HL-60/S4 (cell line): ENCODE measurements at regions not wholly inside any gene's neighbourhood (a gene's known extent, or its start where the extent isn't known, plus 50 kb on each side); places are given as distances from the start of the nearest gene placed in this dataset.

Source experiments
- in situ Hi-C: fragments of 300-500 bp; cut with MboI; formaldehyde crosslinking; loops from 2 replicates; pipeline ENCODE4 v1.14.3; 2022; ENCODE audit warnings: low sequenced_read_pairs

DNA sequence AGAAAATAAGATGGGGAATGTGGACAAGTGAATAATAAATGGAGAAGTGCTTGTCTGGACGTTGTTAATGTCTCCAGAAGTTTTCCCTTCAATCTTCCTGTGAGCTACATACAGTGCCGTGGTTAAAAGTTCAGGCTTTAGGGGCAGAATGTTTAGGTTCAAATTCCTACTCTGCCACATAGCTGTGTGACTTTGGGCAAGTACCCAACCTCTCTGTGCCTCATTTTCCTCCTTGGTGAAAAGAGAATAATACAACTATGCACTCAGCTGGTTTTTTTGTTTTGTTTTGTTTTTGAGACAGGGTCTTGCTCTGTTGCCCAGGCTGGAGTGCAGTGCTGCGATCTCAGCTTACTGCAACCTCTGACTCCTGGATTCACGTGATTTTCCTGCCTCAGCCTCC, 143.5 kb downstream of the CHIC2 start:
- in situ Hi-C loops, result no loop called here

GRCh38 chr4:53920116-53920515, 144.3 kb downstream of the CHIC2 start:
- in situ Hi-C loops, result no loop called here

DNA sequence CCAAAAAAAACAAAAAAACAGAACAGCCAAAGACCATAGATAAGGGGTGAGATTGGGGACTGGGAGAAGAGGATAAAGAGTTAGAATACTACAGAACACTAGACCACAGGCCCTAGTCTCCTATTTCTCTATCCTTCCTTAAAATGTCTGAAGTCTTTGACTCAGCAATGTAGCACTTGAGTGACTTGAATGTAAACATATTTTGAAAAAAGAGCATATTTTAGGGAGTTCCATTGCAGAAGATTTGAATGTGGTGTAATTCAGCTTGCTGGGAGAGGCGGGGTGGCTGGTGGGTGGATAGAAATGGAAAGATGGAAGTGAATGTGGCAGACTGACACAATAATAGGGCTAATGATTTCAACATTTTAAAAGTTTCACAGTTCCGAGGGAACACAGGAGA, 144.9 kb downstream of the CHIC2 start:
- in situ Hi-C loops, result no loop called here

DNA sequence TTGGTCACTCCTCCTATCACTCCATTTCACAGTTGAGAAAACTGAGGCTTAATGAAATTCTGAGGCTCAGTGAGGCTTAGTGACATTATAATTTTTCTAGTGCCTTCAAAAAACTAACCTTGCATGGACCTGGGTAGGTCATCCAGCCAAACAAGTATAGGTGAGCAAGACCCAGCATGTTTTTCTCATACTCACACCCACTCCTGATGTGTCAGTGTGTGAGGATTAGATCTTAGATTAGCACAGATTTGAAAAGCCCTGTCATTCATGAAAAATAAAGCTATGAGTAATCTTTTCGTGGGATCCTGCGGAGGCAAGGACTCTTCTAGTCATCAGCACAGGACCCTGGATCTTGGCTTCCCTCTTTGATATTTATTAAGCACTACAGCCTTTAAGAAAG, 146.7 kb downstream of the CHIC2 start:
- in situ Hi-C loops, result no loop called here

GRCh38 chr4:53916431-53916889, 147.9 kb downstream of the CHIC2 start:
- in situ Hi-C loops, result no loop called here

DNA sequence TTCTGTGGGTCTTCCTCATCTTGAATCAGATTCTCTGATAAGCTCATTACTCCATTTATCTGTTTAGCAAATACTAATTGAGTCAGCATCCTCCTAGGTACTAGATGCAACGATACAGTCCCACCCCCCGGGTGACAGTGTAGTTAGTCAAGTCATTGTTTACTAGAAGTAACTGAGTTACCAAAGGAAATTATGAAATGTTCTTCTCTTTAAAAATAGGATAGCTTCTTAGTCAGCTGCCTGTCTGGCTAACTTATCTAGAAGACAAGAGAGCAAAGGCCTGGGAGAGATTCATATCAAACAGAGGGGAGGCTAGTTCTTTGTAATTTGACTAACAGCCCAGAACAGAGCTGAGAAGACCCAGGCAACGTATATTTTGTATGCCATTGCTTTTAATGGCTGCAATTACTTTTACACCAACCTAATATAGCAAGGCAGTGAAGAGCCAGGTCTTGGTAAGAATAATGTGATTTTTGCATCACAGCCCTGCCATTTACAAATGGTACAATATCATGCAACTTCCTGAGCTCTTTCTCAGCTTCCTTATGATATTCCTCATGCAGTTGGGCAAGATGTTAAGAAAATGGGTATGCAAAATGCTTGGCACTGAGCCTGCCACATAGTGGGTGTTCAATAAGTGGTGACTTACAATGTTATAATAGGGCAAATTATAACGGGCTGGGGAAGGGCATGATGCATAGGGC, 149.9 kb downstream of the CHIC2 start:
- in situ Hi-C loops, result no loop called here

- in situ Hi-C loops, result no loop called here
These were observed 150.6 kb downstream of the CHIC2 start for GRCh38 chr4:53913771-53914170.

DNA sequence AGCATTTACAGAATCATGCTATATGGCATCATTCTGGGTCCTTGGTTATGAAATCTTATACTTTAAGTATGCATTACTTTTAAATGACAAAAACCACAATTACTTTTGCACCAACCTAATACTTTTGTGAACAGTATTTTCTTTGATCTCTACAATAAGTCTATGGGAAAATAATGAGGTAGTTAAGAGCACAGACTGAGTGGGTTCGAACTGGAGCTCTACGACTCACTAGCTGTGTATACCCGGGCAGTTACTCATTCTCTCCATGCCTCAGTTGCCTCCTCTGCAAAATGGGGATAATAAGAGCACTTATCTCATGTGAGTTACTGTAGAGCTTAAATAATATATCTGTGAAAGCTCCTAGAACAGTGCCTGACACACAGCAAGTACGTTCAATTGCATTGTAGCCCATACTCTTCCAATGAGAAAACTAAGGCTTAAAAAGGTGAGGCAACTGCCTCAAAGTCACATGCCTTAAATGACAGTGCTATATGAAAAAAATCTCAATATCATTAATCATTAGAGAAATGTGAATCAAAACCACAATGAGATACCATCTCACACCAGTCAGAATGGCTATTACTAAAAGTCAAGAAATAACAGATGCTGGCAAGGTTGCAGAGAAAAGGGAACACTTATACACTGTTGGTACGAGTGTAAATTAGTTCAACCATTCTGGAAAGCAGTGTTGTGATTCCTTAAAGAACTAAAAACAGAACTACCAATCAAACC, 151.5 kb downstream of the CHIC2 start:
- in situ Hi-C loops, result no loop called here

GRCh38 chr4:53908661-53909078, 155.7 kb downstream of the CHIC2 start:
- in situ Hi-C loops, result loop anchor here (10.0 kb wide), 1 partner anchor 316 kb away; the partner anchor contains the start of gene PDGFRA

GRCh38 chr4:53907772-53908171, 156.6 kb downstream of the CHIC2 start:
- in situ Hi-C loops, result loop anchor here (10.0 kb wide), 1 partner anchor 317 kb away; the partner anchor contains the start of gene PDGFRA

GRCh38 chr4:53906606-53907190, 157.7 kb downstream of the CHIC2 start:
- in situ Hi-C loops, result loop anchor here (10.0 kb wide), 1 partner anchor 318 kb away; the partner anchor contains the start of gene PDGFRA

DNA sequence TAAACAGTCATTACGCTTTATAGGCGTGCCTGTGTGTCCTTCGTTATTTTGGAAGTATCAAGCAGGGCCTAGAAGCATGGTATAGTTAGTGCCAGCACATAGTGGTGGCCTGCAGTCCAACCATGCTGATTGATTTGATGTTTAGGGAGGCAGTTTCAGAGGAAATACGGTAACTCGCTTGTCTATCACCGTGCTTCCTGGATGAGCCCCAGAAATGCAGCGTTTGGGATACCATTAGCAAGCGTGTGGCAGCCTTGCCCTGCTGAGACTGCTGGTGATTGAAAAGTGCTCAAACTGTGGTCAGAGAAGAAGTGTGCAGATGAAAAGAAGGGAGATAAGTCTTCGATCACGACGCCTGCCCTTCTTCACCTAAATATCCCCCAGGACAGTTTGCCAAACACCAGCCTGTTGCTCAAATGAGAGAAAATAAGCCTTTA, 158.4 kb downstream of the CHIC2 start:
- in situ Hi-C loops, result loop anchor here (10.0 kb wide), 1 partner anchor 319 kb away; the partner anchor contains the start of gene PDGFRA

DNA sequence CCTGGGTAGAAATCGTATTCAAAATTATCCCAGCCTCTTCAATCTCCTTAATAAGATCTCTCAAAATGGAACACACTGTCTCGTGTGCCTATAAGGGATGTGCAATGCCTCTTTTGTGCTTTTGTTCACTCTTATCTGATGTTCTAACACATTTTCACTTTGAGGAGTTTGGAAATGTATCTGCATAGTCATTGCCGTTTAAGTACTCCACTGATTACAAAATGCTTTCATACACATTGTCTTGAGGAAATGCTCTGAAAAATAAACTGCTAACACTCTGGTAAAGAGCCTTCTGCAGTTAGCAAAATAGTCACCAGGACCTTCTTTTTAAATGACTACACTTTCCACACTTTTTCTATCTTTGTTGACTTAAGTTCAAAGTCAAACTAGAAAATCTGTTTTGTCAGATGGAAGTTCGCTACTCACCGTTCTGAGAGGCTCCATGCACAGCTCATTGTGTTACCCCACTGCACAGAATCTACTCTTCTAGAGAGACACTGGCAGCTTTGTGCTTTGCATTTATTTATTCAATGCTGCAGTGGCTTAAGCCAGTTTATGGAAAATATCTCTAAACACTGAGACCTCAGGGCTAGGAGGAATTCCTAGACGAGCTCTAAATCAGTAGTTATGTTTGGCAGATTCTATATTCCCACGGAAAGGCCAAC, 159.0 kb downstream of the CHIC2 start:
- in situ Hi-C loops, result loop anchor here (10.0 kb wide), 1 partner anchor 319 kb away; the partner anchor contains the start of gene PDGFRA

DNA sequence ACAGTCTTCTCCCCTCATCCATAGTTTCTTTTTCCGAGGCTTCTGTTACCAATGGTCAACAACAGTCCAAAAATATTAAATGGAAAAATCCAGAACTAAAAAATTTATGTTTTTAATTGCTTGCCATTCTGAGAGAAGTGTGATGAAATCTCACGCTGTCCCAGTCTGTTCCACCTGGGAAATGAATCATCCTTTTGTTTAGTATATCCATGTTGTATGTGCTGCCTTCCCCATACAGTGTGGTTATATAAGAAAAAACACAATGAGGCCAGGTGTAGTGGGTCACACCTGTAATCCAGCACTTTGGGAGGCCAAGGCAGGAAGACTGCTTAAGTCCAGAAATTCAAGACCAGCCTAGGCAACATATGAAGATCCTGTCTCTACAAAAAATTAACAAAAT, 161.6 kb downstream of the CHIC2 start:
- in situ Hi-C loops, result loop anchor here (10.0 kb wide), 1 partner anchor 322 kb away; the partner anchor contains the start of gene PDGFRA

DNA sequence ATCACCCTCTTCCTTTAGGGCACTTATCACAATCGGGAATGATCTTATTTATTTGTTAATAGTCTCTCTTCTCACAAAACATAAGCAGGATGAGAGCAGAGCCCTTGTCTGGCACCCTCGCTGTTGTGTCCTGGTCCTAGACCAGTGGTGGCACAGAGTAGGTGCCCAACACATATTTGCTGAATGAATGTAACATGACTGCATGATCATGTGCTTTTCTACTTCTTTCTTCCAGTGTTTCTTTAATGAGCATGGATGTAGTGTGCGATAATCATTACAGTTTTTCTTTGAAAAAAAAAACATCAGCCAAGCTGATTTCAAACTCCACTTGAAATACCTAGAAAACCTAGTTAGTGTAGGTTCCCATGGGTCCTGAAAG, 164.1 kb downstream of the CHIC2 start:
- in situ Hi-C loops, result loop anchor here (10.0 kb wide), 1 partner anchor 325 kb away; the partner anchor contains the start of gene PDGFRA

DNA sequence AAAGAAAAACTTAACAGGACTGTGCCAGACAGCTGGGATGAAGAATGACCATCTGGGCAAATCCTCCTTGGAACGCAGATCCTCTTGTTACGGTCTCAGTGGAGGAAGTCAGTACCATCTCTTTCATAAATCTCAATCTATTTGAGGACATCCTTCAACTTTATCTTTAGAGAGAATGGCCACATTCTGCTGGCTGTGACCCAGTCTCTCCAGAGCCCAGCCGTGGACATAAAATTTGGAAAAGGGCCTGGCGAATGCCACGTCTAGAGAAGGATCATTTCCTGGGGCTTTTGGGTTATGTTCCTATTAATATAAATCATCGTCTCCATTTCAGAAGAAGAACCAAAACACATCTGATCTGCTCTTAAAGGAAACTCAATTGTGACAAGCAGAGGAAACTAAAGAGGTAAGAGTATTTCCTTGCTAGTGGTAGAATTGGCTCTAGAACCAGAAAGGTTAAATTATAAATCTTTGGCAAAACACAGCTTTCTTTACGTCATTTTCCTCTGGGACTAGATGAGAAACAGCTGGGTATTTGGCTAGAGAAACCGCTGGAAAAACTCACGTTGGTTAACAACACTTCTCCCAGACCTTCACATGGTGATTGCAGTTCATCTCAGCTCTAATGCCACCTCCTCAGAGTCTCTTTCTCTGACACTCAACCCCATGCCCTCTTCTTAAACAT, 164.7 kb downstream of the CHIC2 start:
- in situ Hi-C loops, result loop anchor here (10.0 kb wide), 1 partner anchor 325 kb away; the partner anchor contains the start of gene PDGFRA

DNA sequence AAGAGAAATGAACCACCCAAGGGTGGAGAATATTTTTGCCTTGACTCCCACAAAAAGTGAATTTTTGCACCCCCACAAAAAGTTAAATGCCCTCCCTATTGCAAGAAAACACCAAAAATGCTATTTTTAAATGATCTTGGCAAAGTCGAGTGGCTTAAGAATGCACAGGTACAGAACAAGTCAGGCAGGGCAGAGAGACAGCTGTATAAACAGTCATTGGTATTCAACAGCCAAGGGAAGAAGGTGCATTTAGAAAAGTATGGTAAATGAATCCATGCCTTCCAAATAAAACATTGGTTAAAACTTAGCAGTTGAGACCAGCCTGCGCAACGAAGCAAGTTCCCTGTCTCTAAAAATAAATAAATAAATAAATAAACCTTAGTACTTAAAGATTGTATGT, 169.3 kb downstream of the CHIC2 start:
- in situ Hi-C loops, result no loop called here

- in situ Hi-C loops, result no loop called here
These were observed 173.9 kb downstream of the CHIC2 start for GRCh38 chr4:53890461-53890860.

DNA sequence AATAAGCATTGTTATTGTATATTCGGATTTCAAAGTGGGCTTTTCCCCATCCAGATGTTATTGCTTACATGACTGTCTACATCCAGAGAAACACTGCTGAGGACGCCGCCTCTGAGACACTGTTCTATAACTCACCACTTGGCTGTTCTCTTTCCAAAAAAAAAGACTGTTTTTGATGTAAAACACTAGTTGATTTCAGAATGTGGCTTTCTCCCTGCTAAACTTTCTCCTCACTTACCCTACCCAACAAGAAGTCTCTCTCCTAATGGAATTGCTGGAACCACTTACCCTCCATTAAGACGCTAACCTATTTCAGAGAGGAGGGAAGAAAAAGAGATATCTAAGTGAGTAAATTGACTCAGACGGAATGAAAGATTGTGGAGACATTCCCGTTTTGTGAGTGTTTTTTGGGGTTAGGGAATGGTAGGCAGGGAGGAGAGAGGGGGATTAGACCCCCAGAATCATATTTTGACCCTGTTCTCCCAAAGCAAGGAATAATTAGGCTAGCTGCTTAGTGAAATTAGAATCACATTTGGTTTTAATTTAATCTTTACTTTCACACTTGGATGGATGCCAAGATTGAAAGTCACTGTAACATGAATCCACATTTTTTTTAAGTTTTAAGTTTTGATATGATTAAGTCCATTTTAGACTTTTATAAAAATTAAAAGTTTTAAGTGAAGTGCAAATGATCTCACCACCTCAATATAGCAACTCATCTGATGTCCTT, 174.9 kb downstream of the CHIC2 start:
- in situ Hi-C loops, result no loop called here

GRCh38 chr4:53886090-53886489, 178.3 kb downstream of the CHIC2 start:
- in situ Hi-C loops, result no loop called here
